Nephron progenitor cell (in vitro differentiated cells): ENCODE measurements at regions not wholly inside any gene's neighbourhood (a gene's known extent, or its start where the extent isn't known, plus 50 kb on each side); places are given as distances from the start of the nearest gene placed in this dataset.

Experiments
- DNase-seq: peaks from one replicate; pipeline ENCODE4 v3.0.0; 2021
- H3K27ac Mint-ChIP-seq: 2 replicates; pipeline ENCODE4 v1.8.0; 2021; ENCODE audit warnings: mild to moderate bottlenecking, moderate library complexity, mixed read lengths
- H3K27me3 Mint-ChIP-seq: 2 replicates; pipeline ENCODE4 v1.8.0; 2021; ENCODE audit warnings: mild to moderate bottlenecking, low read depth, mixed read lengths; ENCODE audit not compliant: poor library complexity
- H3K36me3 Mint-ChIP-seq: 2 replicates; pipeline ENCODE4 v1.8.0; 2021; ENCODE audit warnings: low read depth, mixed read lengths
- H3K4me1 Mint-ChIP-seq: 2 replicates; pipeline ENCODE4 v1.8.0; 2021; ENCODE audit warnings: mixed read lengths
- H3K4me3 Mint-ChIP-seq: 2 replicates; pipeline ENCODE4 v1.8.0; 2021; ENCODE audit warnings: mild to moderate bottlenecking, moderate library complexity, mixed read lengths
- H3K9me3 Mint-ChIP-seq: 2 replicates; pipeline ENCODE4 v1.8.0; 2021; ENCODE audit warnings: mild to moderate bottlenecking, moderate library complexity, mixed read lengths
- TF ChIP-seq, protein P1 (sequence below): fragments of 200-600 bp; sonication (generic); IDR thresholded peaks from 2 replicates; pipeline ENCODE4 v1.5.0; 2021; ENCODE audit warnings: antibody characterized with exemption

DNA sequence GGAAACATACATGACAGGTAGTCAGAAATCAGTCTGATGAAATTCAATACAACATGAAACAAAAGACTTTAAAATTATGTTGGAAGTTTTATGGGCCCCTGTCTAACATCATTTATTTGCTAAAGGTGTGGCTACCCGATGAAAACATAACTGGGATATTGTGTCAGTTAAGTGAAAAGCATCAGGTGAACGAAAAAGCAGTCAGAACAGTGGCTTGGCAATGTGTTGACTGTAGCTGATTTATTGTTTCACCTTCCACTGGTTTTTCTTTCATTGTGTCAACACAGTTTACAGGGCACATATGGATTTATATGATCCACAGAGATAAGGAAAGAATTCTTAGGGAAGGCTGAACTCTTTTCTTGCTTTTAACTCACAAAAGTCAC lies 429.6 kb upstream of the ZNF608 start:
- DNase-seq = no peak
- Mint-ChIP-seq H3K27me3 (peaks cover 4% of the 10 kb centered on the region), H3K36me3 (no peaks in the 10 kb centered on the region), H3K27ac (no peak overlapping the region), H3K4me1 (peaks cover 35% of the 10 kb centered on the region), H3K9me3 (peaks cover 5% of the 10 kb centered on the region), H3K4me3 (no peak overlapping the region)
- TF ChIP-seq, protein P1, sequence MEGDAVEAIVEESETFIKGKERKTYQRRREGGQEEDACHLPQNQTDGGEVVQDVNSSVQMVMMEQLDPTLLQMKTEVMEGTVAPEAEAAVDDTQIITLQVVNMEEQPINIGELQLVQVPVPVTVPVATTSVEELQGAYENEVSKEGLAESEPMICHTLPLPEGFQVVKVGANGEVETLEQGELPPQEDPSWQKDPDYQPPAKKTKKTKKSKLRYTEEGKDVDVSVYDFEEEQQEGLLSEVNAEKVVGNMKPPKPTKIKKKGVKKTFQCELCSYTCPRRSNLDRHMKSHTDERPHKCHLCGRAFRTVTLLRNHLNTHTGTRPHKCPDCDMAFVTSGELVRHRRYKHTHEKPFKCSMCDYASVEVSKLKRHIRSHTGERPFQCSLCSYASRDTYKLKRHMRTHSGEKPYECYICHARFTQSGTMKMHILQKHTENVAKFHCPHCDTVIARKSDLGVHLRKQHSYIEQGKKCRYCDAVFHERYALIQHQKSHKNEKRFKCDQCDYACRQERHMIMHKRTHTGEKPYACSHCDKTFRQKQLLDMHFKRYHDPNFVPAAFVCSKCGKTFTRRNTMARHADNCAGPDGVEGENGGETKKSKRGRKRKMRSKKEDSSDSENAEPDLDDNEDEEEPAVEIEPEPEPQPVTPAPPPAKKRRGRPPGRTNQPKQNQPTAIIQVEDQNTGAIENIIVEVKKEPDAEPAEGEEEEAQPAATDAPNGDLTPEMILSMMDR = no peak

DNA sequence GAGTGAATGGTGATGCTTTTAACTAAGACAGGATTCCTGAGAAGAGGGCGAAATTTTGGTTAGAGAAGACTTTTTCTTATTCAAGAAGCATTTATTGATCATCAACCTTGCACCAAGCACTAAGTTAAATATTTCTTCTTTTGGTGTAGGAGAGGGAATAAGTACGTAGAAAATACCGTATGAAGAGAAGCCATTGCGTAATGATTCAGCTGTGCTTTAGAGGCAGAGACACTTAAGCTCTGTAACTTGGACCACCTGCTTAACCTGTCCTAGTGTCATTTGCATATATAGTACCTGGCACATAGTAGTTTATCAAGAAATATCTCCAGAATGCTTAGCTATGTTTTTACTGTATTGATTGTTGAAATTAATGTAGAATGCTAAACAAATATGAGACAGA lies 430.9 kb upstream of the ZNF608 start:
- H3K4me3 Mint-ChIP-seq = no peak overlapping the region
- H3K4me1 Mint-ChIP-seq = peaks cover 36% of the 10 kb centered on the region
- no peaks in the 10 kb centered on the region for H3K36me3 Mint-ChIP-seq
- H3K9me3 Mint-ChIP-seq = peaks cover 5% of the 10 kb centered on the region
- no peak overlapping the region for H3K27ac Mint-ChIP-seq
- no peak for DNase-seq
- TF ChIP-seq, protein P1 = no peak
- H3K27me3 Mint-ChIP-seq = peaks cover 4% of the 10 kb centered on the region

DNA sequence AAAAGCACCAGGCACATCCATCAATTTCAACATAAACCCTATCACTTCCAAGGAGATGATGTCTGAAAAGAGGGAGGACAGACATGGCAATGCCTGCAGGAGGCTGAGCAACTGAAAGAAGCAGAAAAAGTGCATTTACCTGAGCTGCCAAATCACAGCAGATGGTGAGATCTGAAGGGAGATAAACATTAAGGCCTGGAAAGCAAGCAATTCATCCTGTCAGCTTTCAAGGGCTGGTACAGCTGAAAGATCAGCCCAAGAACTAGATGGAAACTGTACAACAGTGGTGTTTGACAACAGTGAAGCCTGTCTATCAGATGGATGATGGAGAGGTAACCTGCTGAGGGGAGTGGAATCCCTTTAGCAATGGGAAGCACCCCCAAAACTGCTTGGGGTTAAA lies 433.2 kb upstream of the ZNF608 start:
- TF ChIP-seq, protein P1 = no peak
- peaks cover 4% of the 10 kb centered on the region for H3K27me3 Mint-ChIP-seq
- no peak overlapping the region for H3K4me3 Mint-ChIP-seq

DNA sequence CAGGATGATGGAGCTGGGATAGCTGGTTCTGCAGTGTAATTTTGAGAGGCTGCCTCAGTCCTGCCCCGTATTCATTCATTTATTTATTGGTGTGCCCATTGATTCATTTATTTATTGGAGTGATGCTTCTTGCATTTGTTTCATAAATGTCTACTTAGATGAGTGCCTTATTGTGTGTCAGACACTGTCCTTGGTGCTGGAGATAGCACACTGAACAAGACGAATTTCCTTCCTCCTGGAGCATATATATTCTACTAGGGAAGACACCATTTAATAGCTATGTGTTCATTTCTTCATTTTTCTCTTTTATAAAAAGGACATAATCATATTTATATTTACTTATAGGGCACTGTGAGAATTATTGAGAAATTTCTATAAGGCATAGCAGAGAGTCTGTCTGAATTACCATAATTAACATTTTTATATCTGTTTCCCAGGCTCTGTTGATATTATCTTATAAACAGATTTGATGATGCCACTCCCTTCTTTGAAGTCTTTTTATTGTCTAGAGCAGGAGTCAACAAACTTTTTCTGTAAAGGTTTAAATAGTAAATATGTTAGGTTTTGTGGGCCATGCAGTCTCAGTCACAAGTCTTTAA lies 433.9 kb upstream of the ZNF608 start:
- Mint-ChIP-seq H3K36me3 (no peaks in the 10 kb centered on the region), H3K4me3 (no peak overlapping the region), H3K4me1 (peaks cover 23% of the 10 kb centered on the region), H3K27ac (no peak overlapping the region), H3K27me3 (peaks cover 2% of the 10 kb centered on the region), H3K9me3 (peaks cover 5% of the 10 kb centered on the region)
- no peak for DNase-seq
- TF ChIP-seq, protein P1 = no peak

More for the DNA sequence above, 433.2 kb upstream of the ZNF608 start:
- H3K36me3 Mint-ChIP-seq = no peaks in the 10 kb centered on the region
- peaks cover 5% of the 10 kb centered on the region for H3K9me3 Mint-ChIP-seq
- H3K27ac Mint-ChIP-seq = no peak overlapping the region
- no peak for DNase-seq
- peaks cover 27% of the 10 kb centered on the region for H3K4me1 Mint-ChIP-seq

DNA sequence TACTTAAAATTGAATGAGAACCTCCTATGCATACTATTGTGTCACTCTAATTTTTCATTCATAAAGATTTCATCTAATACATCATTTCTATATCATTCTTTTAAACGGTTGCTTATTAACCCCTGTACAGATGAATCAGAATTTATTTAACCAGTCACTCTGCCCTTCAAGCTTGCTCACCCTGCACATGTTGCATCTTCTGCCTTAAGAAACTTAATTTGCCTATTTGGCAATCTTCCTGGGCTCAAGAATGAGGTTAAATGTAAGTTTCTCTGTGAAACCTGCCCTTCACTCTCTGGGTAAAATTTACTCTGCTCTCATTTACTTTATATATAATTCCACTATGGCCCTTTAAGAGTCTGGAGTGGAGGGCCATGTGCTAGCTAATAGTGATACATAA lies 434.7 kb upstream of the ZNF608 start:
- H3K4me3 Mint-ChIP-seq = no peak overlapping the region
- TF ChIP-seq, protein P1 = no peak
- H3K27ac Mint-ChIP-seq = no peak overlapping the region
- DNase-seq = no peak
- H3K27me3 Mint-ChIP-seq = no peaks in the 10 kb centered on the region
- H3K4me1 Mint-ChIP-seq = peaks cover 18% of the 10 kb centered on the region
- H3K36me3 Mint-ChIP-seq = no peaks in the 10 kb centered on the region
- H3K9me3 Mint-ChIP-seq = peaks cover 5% of the 10 kb centered on the region

DNA sequence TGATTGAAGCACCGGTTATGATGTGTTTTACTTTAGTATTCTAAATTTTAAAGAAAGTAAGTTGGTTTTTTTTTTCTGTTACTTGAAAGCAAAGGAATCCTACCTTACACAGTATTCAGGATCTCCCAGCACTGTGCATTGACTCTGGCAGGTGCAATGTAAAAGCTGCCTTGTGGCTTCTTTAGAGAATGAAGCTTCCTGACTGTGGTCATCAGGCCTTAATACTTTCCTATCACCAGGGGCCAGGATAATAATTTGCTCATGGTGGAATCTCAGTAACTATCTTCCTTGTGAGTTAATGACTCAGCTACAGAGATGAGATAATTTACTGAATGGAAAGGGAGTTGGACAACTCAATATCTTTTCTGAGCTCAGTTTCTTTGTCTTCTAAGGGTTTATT lies 435.5 kb upstream of the ZNF608 start:
- no peak overlapping the region for H3K4me3 Mint-ChIP-seq
- H3K27ac Mint-ChIP-seq = no peak overlapping the region
- H3K9me3 Mint-ChIP-seq = peaks cover 5% of the 10 kb centered on the region
- DNase-seq = no peak
- TF ChIP-seq, protein P1 = no peak
- peaks cover 17% of the 10 kb centered on the region for H3K4me1 Mint-ChIP-seq
- no peaks in the 10 kb centered on the region for H3K27me3 Mint-ChIP-seq
- no peaks in the 10 kb centered on the region for H3K36me3 Mint-ChIP-seq
